ENCODE measurements at regions not wholly inside any gene's neighbourhood (a gene's known extent, or its start where the extent isn't known, plus 50 kb on each side); places are given as distances from the start of the nearest gene placed in this dataset.

- Histone ChIP-seq H3K27me3 (ENCODE audit: control insufficient read depth in 3 of 3, insufficient read depth in 3 of 3, low read depth in 1 of 3, low read length in 3 of 3) (peaks cover 0 to 81% (median 3%) of the 10 kb centered on the region in 3 experiments), H4K8ac (ENCODE audit: low read depth, low read length) (no peak overlapping the region), H3K18ac (ENCODE audit: low read length) (peak overlapping the region; percentile 46)
These were observed 50.0 kb upstream of the LHX5 start for GRCh38 chr12:113521708-113522107.

More at GRCh38 chr12:113521708-113522107, 50.0 kb upstream of the LHX5 start:
- Histone ChIP-seq H2BK12ac (ENCODE audit: low read length) (no peak overlapping the region), H3K4me1 (ENCODE audit: control insufficient read depth in 2 of 2, insufficient read depth in 1 of 2, low read depth in 1 of 2, low read length in 2 of 2) (peaks cover 0 to 13% of the 10 kb centered on the region in 2 donors), H3K4ac (ENCODE audit: low read length) (no peak overlapping the region), H3K79me1 (ENCODE audit: low read depth, low read length) (peaks cover 2% of the 10 kb centered on the region), H3K4me2 (ENCODE audit: insufficient read depth, low read length, poor library complexity, severe bottlenecking) (no peak overlapping the region), H3K4me3 (ENCODE audit: low read length in 2 of 2) (no peak overlapping the region), H2BK120ac (ENCODE audit: low read depth, low read length) (no peak overlapping the region), H3K27ac (replicated peaks; ENCODE audit: low read length) (no peak overlapping the region), H2BK15ac (ENCODE audit: low read length) (no peak overlapping the region), H3K14ac (ENCODE audit: low read length) (peak overlapping the region; percentile 27), H2AFZ (ENCODE audit: low read length) (no peak overlapping the region), H3K9ac (ENCODE audit: low read depth, low read length, poor library complexity) (no peak overlapping the region), H3K9me3 (replicated peaks in 1 of 2; ENCODE audit: control insufficient read depth in 2 of 2, insufficient read depth in 1 of 2, low read depth in 1 of 2, low read length in 2 of 2) (peaks cover 5 to 8% of the 10 kb centered on the region in 2 donors), H3K23ac (ENCODE audit: low read depth, low read length, poor library complexity) (no peak overlapping the region), H4K91ac (ENCODE audit: low read depth, low read length, poor library complexity) (no peak overlapping the region), H2BK5ac (ENCODE audit: low read length) (peak overlapping the region; percentile 16), H2AK5ac (ENCODE audit: low read depth, low read length) (no peak overlapping the region), H3K36me3 (replicated peaks in 1 of 2; ENCODE audit: control insufficient read depth in 2 of 2, insufficient read depth in 2 of 2, low read length in 2 of 2) (no peaks in the 10 kb centered on the region)
- WGBS, 2 donors (ENCODE audit: extremely low coverage in 2 of 2, insufficient read length in 2 of 2, insufficient replicate concordance in 1 of 2) = no CpG with 5 or more reads among the region's 8 CpGs
- no peak for DNase-seq (ENCODE audit: low spot score)
